SK-N-SH (cell line): ENCODE measurements at regions not wholly inside any gene's neighbourhood (a gene's known extent, or its start where the extent isn't known, plus 50 kb on each side); places are given as distances from the start of the nearest gene placed in this dataset.

Experiments used
- CTCF ChIA-PET: fragments of 300-600, 350-600 bp; formaldehyde crosslinking; extraction: SDS; loops from one replicate; lab custom pipeline; 2021; lab: Yijun Ruan, JAX
- POLR2A ChIA-PET: fragments of 350-600 bp; sonication (Branson Sonifier 250); formaldehyde crosslinking; extraction: SDS; loops from one replicate; lab custom pipeline; 2020; ENCODE audit warnings: antibody characterized with exemption, inconsistent platforms; lab: Yijun Ruan, JAX
- DNase-seq: peaks from one replicate; pipeline ENCODE4 v3.0.0; 2012
- H2AFZ ChIP-seq: fragments of 200-600 bp; sonication (generic); 2 replicates; pipeline ENCODE4 v1.8.1; 2016; ENCODE audit warnings: antibody characterized with exemption, mild to moderate bottlenecking, low read depth
- H3F3A ChIP-seq: fragments of 200-600 bp; sonication (generic); replicated peaks from 2 replicates; pipeline ENCODE3; 2016; ENCODE audit warnings: antibody characterized with exemption, mild to moderate bottlenecking; ENCODE audit not compliant: insufficient read depth
- H3K27ac ChIP-seq, 2 experiments: fragments of 200-500 bp in 1 of 2; fragments of 200-600 bp in 1 of 2; sonication (Bioruptor generic) in 1 of 2; sonication (generic), shearing (Covaris generic) in 1 of 2; 2 replicates each; pipeline versions ENCODE4 v1.5.1 to v1.6.1; 2014 to 2016; ENCODE audit warnings: low read depth in 2 of 2, inconsistent platforms in 1 of 2, low read length in 1 of 2, mild to moderate bottlenecking in 1 of 2, mixed read lengths in 1 of 2
- H3K27me3 ChIP-seq: fragments of 200-600 bp; sonication (generic), shearing (Covaris generic); 2 replicates; pipeline ENCODE4 v1.6.1; 2016; ENCODE audit warnings: mixed run types; ENCODE audit not compliant: insufficient read depth
- H3K36me3 ChIP-seq, 2 experiments: fragments of 200-500 bp in 1 of 2; fragments of 200-600 bp in 1 of 2; sonication (Bioruptor generic) in 1 of 2; sonication (generic) in 1 of 2; replicated peaks in 1 of 2; 2 replicates each; pipeline versions ENCODE3 to v1.5.1; 2014 to 2016; ENCODE audit warnings: low read length in 1 of 2, mild to moderate bottlenecking in 1 of 2; ENCODE audit not compliant: insufficient read depth in 2 of 2, control insufficient read depth in 1 of 2
- H3K4me1 ChIP-seq, 2 experiments: fragments of 200-500 bp in 1 of 2; fragments of 200-600 bp in 1 of 2; sonication (Bioruptor generic) in 1 of 2; sonication (generic), shearing (Covaris generic) in 1 of 2; 2 replicates each; pipeline versions ENCODE4 v1.5.1 to v1.6.1; 2014 to 2016; ENCODE audit warnings: low read depth in 1 of 2, low read length in 1 of 2, mixed run types in 1 of 2; ENCODE audit not compliant: insufficient read depth in 2 of 2, control insufficient read depth in 1 of 2
- H3K4me2 ChIP-seq: fragments of 200-600 bp; sonication (generic), shearing (Covaris generic); 2 replicates; pipeline ENCODE4 v1.6.1; 2017; ENCODE audit warnings: mixed run types
- H3K4me3 ChIP-seq, 2 experiments: fragments of 200-500 bp in 1 of 2; fragments of 200-600 bp in 1 of 2; sonication (Bioruptor generic) in 1 of 2; sonication (generic), shearing (Covaris generic) in 1 of 2; 2 replicates each; pipeline versions ENCODE4 v1.5.1 to v1.8.1; 2014 to 2016; ENCODE audit warnings: low read depth in 2 of 2, inconsistent platforms in 1 of 2, low read length in 1 of 2, mild to moderate bottlenecking in 1 of 2, mixed read lengths in 1 of 2, moderate library complexity in 1 of 2
- H3K79me2 ChIP-seq: fragments of 200-600 bp; sonication (generic); 2 replicates; pipeline ENCODE4 v1.8.1; 2017; ENCODE audit warnings: mild to moderate bottlenecking; ENCODE audit not compliant: insufficient read depth
- H3K9ac ChIP-seq: fragments of 200-600 bp; sonication (generic); 2 replicates; pipeline ENCODE4 v1.6.1; 2017; ENCODE audit warnings: mixed run types
- H3K9me2 ChIP-seq: fragments of 200-600 bp; sonication (generic); 2 replicates; pipeline ENCODE4 v1.6.1; 2017; ENCODE audit warnings: mixed run types
- H3K9me3 ChIP-seq: fragments of 200-600 bp; sonication (generic); 2 replicates; pipeline ENCODE4 v1.6.1; 2017; ENCODE audit warnings: mixed run types, mild to moderate bottlenecking, moderate library complexity
- H4K20me1 ChIP-seq: fragments of 200-600 bp; sonication (generic); 2 replicates; pipeline ENCODE4 v1.6.1; 2017; ENCODE audit warnings: mild to moderate bottlenecking, mixed run types; ENCODE audit not compliant: insufficient read depth
- CHD2 ChIP-seq: fragments of 150-350 bp; IDR thresholded peaks from 2 replicates; pipeline ENCODE4 v1.6.1; 2018; ENCODE audit warnings: low read length; ENCODE audit not compliant: partially characterized antibody
- ELF1 ChIP-seq: IDR thresholded peaks from 2 replicates; pipeline ENCODE4 v1.4.0; 2012
- EP300 ChIP-seq, 2 experiments: IDR thresholded peaks; 2 replicates each; pipeline versions ENCODE4 v1.4.0 to v1.6.1; 2012; ENCODE audit warnings: borderline replicate concordance in 1 of 2, low read depth in 1 of 2, low read length in 1 of 2
- FOSL2 ChIP-seq: IDR thresholded peaks from 2 replicates; pipeline ENCODE4 v1.4.0; 2012; ENCODE audit warnings: low read depth, mild to moderate bottlenecking, moderate library complexity, borderline replicate concordance
- FOXJ3 ChIP-seq: sonication (generic); formaldehyde crosslinking; IDR thresholded peaks from 2 replicates; pipeline ENCODE4 v1.5.1; 2020; ENCODE audit warnings: mild to moderate bottlenecking, missing genetic modification reagents
- FOXM1 ChIP-seq: IDR thresholded peaks from 2 replicates; pipeline ENCODE4 v1.4.0; 2012; ENCODE audit warnings: low read depth, mild to moderate bottlenecking
- JUND ChIP-seq: IDR thresholded peaks from 2 replicates; pipeline ENCODE4 v1.4.0; 2012
- MAX ChIP-seq: IDR thresholded peaks from 2 replicates; pipeline ENCODE4 v1.4.0; 2012; ENCODE audit warnings: low read depth
- MEF2A ChIP-seq: IDR thresholded peaks from 2 replicates; pipeline ENCODE4 v1.4.0; 2012; ENCODE audit warnings: low read depth, borderline replicate concordance
- NFIC ChIP-seq: IDR thresholded peaks from 2 replicates; pipeline ENCODE4 v1.4.0; 2012; ENCODE audit warnings: borderline replicate concordance
- PBX3 ChIP-seq: IDR thresholded peaks from 2 replicates; pipeline ENCODE4; 2012
- POLR2AphosphoS5 ChIP-seq: IDR thresholded peaks from 2 replicates; pipeline ENCODE4 v1.6.1; 2012; ENCODE audit warnings: low read depth, low read length
- RFX5 ChIP-seq: IDR thresholded peaks from 2 replicates; pipeline ENCODE4 v1.6.1; 2012; ENCODE audit warnings: mild to moderate bottlenecking, improper control_type of control experiment, low read length
- RXRA ChIP-seq: IDR thresholded peaks from 2 replicates; pipeline ENCODE4 v1.4.0; 2012; ENCODE audit warnings: low read depth, mild to moderate bottlenecking, borderline replicate concordance
- SIN3A ChIP-seq: IDR thresholded peaks from 2 replicates; pipeline ENCODE4 v1.6.1; 2012; ENCODE audit warnings: low read depth, mild to moderate bottlenecking, low read length, moderate library complexity, borderline replicate concordance
- SMC3 ChIP-seq: IDR thresholded peaks from 2 replicates; pipeline ENCODE4 v1.6.1; 2012; ENCODE audit warnings: low read depth, low read length, improper control_type of control experiment
- TAF1 ChIP-seq: IDR thresholded peaks from 2 replicates; pipeline ENCODE4 v1.6.1; 2012; ENCODE audit warnings: low read depth, mild to moderate bottlenecking, low read length, moderate library complexity, borderline replicate concordance
- TCF12 ChIP-seq: IDR thresholded peaks from 2 replicates; pipeline ENCODE4 v1.4.0; 2012
- TEAD4 ChIP-seq: IDR thresholded peaks from 2 replicates; pipeline ENCODE4 v1.4.0; 2012; ENCODE audit warnings: mild to moderate bottlenecking, borderline replicate concordance; ENCODE audit not compliant: insufficient read depth
- USF2 ChIP-seq: fragments of 150-350 bp; IDR thresholded peaks from 2 replicates; pipeline ENCODE4 v1.6.1; 2017; ENCODE audit warnings: antibody characterized with exemption, low read length, low read depth, borderline replicate concordance
- ZBTB33 ChIP-seq: IDR thresholded peaks from 2 replicates; pipeline ENCODE4 v1.4.0; 2012; ENCODE audit warnings: low read depth, borderline replicate concordance
- WGBS: methylation state at CpG from one replicate; pipeline ENCODE4 v1.1.6; 2017; ENCODE audit warnings: low lambda C conversion rate; 5-methylcytosine and 5-hydroxymethylcytosine counted together

DNA sequence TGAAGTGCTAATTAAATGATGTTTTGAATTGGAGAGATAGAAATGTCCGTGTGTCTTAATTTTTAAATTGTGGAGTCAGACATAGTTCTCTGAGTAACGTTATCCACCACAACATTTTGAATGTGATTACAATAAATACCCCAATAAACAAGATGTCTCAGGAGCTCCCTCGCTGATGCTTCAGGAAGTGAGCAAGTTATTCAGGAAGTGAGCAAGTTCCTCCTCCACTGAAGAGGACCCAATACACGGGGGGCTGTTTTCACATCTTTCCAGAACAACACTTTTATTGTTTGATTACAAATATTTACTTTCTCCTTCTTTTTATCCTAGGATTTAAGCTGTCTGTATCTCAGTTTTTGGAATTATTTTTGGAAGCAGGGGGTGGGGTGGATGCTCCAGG, 363.8 kb downstream of the LRRC70 start:
- WGBS = 7% methylated on average over 4 of the region's 4 CpGs
- no peaks in the 10 kb centered on the region for H3K9me2 ChIP-seq
- DNase-seq = no peak
- ChIA-PET POLR2A (no interaction called here), CTCF (interaction anchor here (0.6 to 1.0 kb wide), 2 partner anchors 15 to 354 kb away, joined by 3 read pairs; no protein-coding TSS in a partner anchor)
- H4K20me1 ChIP-seq = no peaks in the 10 kb centered on the region
- no peak overlapping the region for H3K9ac ChIP-seq
- H3K27ac ChIP-seq = peak overlapping the region in 1 of 2 experiments; percentile 12; a peak in 1 of 4 replicates
- H2AFZ ChIP-seq = peak overlapping the region; percentile 74
- H3K4me1 ChIP-seq = peaks cover 0 to 27% of the 10 kb centered on the region in 2 experiments; a peak in 1 of 4 replicates
- no peaks in the 10 kb centered on the region for H3K36me3 ChIP-seq
- no peak for TF ChIP-seq FOXJ3
- no peak for TF ChIP-seq RFX5
- no peak for TF ChIP-seq TAF1
- H3K27me3 ChIP-seq = no peaks in the 10 kb centered on the region
- peaks cover 13% of the 10 kb centered on the region for H3F3A ChIP-seq
- no peak overlapping the region for H3K4me3 ChIP-seq
- no peaks in the 10 kb centered on the region for H3K79me2 ChIP-seq
- H3K4me2 ChIP-seq = no peak overlapping the region; the same call in 1 of the 2 replicates
- H3K9me3 ChIP-seq = no peaks in the 10 kb centered on the region

DNA sequence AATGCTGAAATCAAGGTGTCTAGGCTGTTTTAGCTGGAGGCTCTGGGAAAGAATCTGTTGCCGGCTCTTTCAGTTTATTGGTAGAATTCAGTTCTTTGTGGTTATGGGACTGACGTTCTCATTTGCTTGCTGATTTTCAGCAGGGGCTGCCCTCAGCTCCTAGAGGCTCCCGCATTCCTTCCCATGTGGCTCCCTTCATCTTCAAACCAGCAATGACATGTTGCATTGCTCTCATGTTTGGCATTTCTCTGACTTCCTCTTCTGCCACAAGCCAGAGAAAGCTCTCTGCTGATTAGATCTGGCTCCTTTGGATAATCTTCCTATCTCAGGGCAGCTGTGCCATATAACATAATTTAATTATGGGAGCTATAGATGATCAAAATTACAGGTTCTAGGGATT, 360.3 kb downstream of the LRRC70 start:
- 16% methylated on average over 3 of the region's 3 CpGs for WGBS
- H3F3A ChIP-seq = peaks cover 14% of the 10 kb centered on the region
- peaks cover 0 to 36% of the 10 kb centered on the region in 2 experiments; a peak in 1 of 4 replicates for H3K4me1 ChIP-seq
- no peaks in the 10 kb centered on the region for H3K9me2 ChIP-seq
- ChIA-PET CTCF (interaction anchor here (0.8 kb wide), 1 partner anchor 11 kb away, joined by 4 read pairs; no protein-coding TSS in a partner anchor), POLR2A (no interaction called here)
- DNase-seq = no peak
- peak overlapping the region in 1 of 2 experiments; percentile 74; a peak in 2 of 4 replicates for H3K27ac ChIP-seq
- peak overlapping the region; percentile 36 for H3K4me2 ChIP-seq
- no peaks in the 10 kb centered on the region for H3K36me3 ChIP-seq
- H3K9me3 ChIP-seq = no peaks in the 10 kb centered on the region
- no peak overlapping the region for H3K4me3 ChIP-seq
- H2AFZ ChIP-seq = peak overlapping the region; percentile 58; the same call in 1 of the 2 replicates
- TF ChIP-seq PBX3 (peak; percentile 93), SIN3A (0 out of 2 replicates have a peak, but pooled peaks have one; percentile 26), NFIC (peak; percentile 84), ZBTB33 (0 out of 2 replicates have a peak, but pooled peaks have one; percentile 16), CHD2 (no peak), EP300 (IDR thresholded peaks at IDR 0.05; ENCODE audit: borderline replicate concordance in 1 of 2, low read depth in 1 of 2, low read length in 1 of 2) (peak in 1 of 2 experiments; percentile 94; a peak in 1 of 4 replicates), FOSL2 (0 out of 2 replicates have a peak, but pooled peaks have one; percentile 33), RFX5 (no peak), POLR2AphosphoS5 (peak; percentile 78; the same call in 1 of the 2 replicates), JUND (peak; percentile 79), RXRA (peak; percentile 61; the same call in 1 of the 2 replicates), MEF2A (peak; percentile 32; the same call in 1 of the 2 replicates), FOXM1 (peak; percentile 71; the same call in 1 of the 2 replicates), USF2 (no peak), MAX (peak; percentile 60), TAF1 (no peak), TCF12 (peak; percentile 93), TEAD4 (peak; percentile 94), SMC3 (no peak), ELF1 (no peak)
- H3K79me2 ChIP-seq = no peaks in the 10 kb centered on the region
- no peaks in the 10 kb centered on the region for H4K20me1 ChIP-seq
- no peaks in the 10 kb centered on the region for H3K27me3 ChIP-seq
- no peak overlapping the region for H3K9ac ChIP-seq
